HG03460 (cell line): ENCODE measurements at regions not wholly inside any gene's neighbourhood (a gene's known extent, or its start where the extent isn't known, plus 50 kb on each side); places are given as distances from the start of the nearest gene placed in this dataset.

Experiments used
- ATAC-seq: cut with Tn5 transposase; IDR thresholded peaks from one replicate; pipeline ENCODE4 v1.9.1; 2021; ENCODE audit not compliant: unreplicated experiment

GRCh38 chr12:108029051-108029835, 99.8 kb upstream of the WSCD2 start:
- ATAC-seq, result no peak

DNA sequence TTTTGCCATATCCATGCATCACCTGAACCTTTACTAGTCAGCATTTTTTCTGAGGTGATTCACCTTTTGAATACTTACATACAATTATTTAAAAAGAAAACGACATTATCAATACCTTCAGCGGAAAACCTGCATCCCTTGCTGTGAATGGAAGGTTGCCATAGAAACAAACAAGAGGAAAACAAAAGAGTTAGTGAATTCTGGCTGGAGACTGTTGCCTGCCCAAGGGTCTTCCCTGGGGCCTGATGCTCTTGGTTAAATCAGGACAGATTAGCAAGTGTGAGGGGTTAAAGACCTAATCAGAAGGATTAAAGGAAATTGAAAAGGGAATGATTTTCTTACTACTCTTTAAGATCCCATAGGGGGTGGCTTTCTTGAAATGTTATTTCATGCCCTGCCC, 96.0 kb upstream of the WSCD2 start:
- no peak for ATAC-seq

GRCh38 chr12:108035372-108035771, 93.7 kb upstream of the WSCD2 start:
- no peak for ATAC-seq

DNA sequence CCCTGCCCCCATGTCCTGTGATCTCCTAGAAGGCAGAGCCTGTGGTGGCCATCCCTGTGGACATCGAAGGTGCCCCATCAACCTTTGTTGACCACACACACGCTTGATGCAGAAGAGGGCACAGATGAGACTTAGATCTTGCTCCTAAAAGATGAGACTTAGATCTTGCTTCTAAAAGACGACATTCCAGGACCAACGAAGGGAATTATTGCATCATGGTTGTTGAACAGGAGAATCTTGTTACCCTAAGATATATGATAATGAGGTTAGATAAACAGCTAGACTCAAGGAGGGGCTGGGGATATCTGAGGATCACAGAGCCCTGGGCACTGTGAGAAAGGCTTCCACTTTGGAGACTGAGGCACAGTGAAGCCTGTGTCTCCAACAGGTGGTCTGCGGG, 91.1 kb upstream of the WSCD2 start:
- no peak for ATAC-seq

DNA sequence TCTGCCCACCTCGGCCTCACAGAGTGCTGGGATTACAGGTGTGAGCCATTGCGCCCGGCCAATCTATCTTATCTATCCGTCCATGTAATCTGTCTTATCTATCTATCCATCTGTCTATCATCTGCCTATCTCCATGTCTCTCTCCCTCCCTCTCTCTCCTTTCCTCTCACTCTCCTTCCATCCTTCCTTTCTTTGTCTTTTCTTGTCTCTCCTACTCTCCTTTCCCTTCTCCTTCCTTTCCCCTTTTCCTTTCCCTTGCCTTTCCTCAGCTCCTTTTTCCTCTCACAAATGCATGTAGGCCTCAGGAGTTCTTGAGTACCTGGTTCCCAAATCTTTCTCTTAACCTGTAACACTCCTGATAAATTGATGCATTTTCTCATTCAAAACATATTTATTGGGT, 89.3 kb upstream of the WSCD2 start:
- no peak for ATAC-seq

- no peak for ATAC-seq
These were observed 88.1 kb upstream of the WSCD2 start for GRCh38 chr12:108040947-108041346.

GRCh38 chr12:108043286-108043685, 85.8 kb upstream of the WSCD2 start:
- no peak for ATAC-seq

- no peak for ATAC-seq
These were observed 85.1 kb upstream of the WSCD2 start for GRCh38 chr12:108043750-108044533.

- ATAC-seq, result no peak
These were observed 83.0 kb upstream of the WSCD2 start for GRCh38 chr12:108046135-108046534.

GRCh38 chr12:108046650-108047049, 82.4 kb upstream of the WSCD2 start:
- ATAC-seq, result no peak

- no peak for ATAC-seq
These were observed 82.0 kb upstream of the WSCD2 start for GRCh38 chr12:108047071-108047550.

- ATAC-seq, result no peak
These were observed 80.4 kb upstream of the WSCD2 start for GRCh38 chr12:108048686-108049085.

GRCh38 chr12:108050696-108051095, 78.4 kb upstream of the WSCD2 start:
- no peak for ATAC-seq

- no peak for ATAC-seq
These were observed 76.8 kb upstream of the WSCD2 start for GRCh38 chr12:108052260-108052659.

GRCh38 chr12:108053512-108053911, 75.6 kb upstream of the WSCD2 start:
- no peak for ATAC-seq

- ATAC-seq, result no peak
These were observed 74.6 kb upstream of the WSCD2 start for GRCh38 chr12:108054496-108054895.

- ATAC-seq, result no peak
These were observed 73.9 kb upstream of the WSCD2 start for GRCh38 chr12:108055141-108055540.

DNA sequence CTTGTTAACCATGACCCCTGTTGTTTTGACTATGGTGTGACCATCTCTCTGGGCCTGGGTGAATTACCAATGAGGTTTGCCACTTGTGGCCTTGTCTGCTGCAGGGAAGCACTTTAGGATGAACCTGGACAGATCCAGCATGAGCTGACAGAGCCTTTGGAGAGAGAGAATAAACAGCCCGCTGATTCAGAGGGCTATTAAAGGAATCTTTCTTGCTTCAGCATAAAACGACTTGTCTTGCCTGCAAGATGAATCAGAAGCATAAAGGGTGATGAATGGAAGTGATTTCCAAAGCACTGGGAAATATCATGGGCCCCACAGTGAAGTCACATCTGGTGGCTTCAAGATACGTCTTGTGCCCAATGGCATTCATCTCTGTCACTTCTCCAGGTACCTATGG, 69.0 kb upstream of the WSCD2 start:
- no peak for ATAC-seq

DNA sequence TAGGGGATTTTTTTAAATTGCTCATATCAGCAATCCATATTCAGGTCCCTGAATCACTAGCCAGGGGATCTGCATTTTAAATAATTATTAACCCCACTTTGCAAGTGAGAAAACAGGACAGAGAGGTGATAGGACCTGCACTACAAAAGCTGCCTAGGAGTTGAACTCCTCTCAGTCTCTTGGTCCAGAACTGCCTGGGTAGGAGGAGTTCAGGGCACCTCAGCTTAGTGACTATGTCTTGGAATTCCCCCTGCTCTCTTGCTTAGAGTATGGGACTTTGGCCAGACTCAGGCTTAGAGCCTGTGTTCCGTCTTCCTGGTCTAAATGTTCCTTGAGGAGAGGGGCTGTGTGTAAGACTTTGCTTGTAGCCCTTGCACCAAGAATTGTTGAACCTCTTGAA, 68.2 kb upstream of the WSCD2 start:
- no peak for ATAC-seq

GRCh38 chr12:108063192-108063591, 65.9 kb upstream of the WSCD2 start:
- no peak for ATAC-seq

DNA sequence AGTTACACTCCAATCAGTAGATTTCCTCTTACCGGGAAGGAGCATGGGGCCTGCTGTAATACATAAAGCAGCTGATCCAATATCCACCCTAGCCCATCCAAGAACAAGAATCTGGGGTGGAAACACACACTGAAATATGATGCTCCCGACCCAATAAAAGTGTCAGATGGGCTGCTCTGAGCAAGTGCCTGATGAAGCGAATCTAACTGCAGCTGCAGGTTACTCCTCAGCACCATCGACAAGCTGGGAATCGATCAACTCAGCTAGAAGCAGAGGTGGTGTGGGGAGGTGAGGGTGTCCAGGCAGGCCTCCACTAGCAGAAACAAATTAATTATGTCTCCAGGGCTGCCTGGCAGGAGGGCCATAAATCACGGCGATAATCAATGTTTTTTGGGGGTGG, 64.0 kb upstream of the WSCD2 start:
- ATAC-seq, result no peak
